Psoas muscle (tissue), 7 donors: ENCODE measurements at regions not wholly inside any gene's neighbourhood (a gene's known extent, or its start where the extent isn't known, plus 50 kb on each side); places are given as distances from the start of the nearest gene placed in this dataset.
A peak's percentile ranks its signal among the peaks of the same experiment; 100 is the strongest.

Experiments
- ATAC-seq, 4 donors: fragments of 200-7000 bp; cut with Tn5 transposase; one replicate each; pipeline ENCODE4 v1.9.1; 2020; ENCODE audit warnings: moderate library complexity in 3 of 4, mild to moderate bottlenecking in 2 of 4
- DNase-seq, 2 donors: peaks; one replicate each; pipeline ENCODE4 v3.0.0-alpha.2; 2020
- H3K27ac ChIP-seq: fragments of 200-600 bp; one replicate; pipeline ENCODE4 v1.8.0; 2022
- H3K27me3 ChIP-seq, 3 donors: fragments of 200-600 bp in 1 of 3; one replicate each; pipeline versions ENCODE4 v1.6.1 to v1.8.0; 2013 to 2022; ENCODE audit warnings: low read length in 2 of 3, mild to moderate bottlenecking in 2 of 3, moderate library complexity in 1 of 3; ENCODE audit not compliant: insufficient read depth in 3 of 3
- H3K36me3 ChIP-seq, 2 donors: fragments of 200-600 bp in 1 of 2; one replicate each; pipeline versions ENCODE4 v1.6.1 to v1.8.0; 2013 to 2022; ENCODE audit warnings: low read depth in 1 of 2, mild to moderate bottlenecking in 1 of 2, moderate library complexity in 1 of 2; ENCODE audit not compliant: insufficient read depth in 1 of 2
- H3K4me1 ChIP-seq: fragments of 200-600 bp; one replicate; pipeline ENCODE4 v1.8.0; 2022
- H3K4me3 ChIP-seq: fragments of 200-600 bp; one replicate; pipeline ENCODE4 v1.8.0; 2022; ENCODE audit warnings: mild to moderate bottlenecking
- H3K9me3 ChIP-seq: fragments of 200-600 bp; one replicate; pipeline ENCODE4 v1.8.0; 2022
- CTCF ChIP-seq: fragments of 200-600 bp; IDR thresholded peaks from one replicate; pipeline ENCODE4 v1.8.0; 2022; ENCODE audit warnings: antibody characterized with exemption
- WGBS, 3 donors: extraction: QIAGEN DNeasy Blood & Tissue Kit; methylation state at CpG; one replicate each; pipeline versions ENCODE4 v1.1.6 to v1.1.7; 2013; 5-methylcytosine and 5-hydroxymethylcytosine counted together
- intact Hi-C, 2 donors: fragments of 100-400 bp; cut with DNase I; formaldehyde crosslinking; loops; one replicate each; pipeline versions ENCODE4 v1.11.0 to v1.14.2; 2022
- donor health status: healthy with polysubstance abuse.
- donor health status: DM: no; HTN: no; CAD: no; lungs with moderate emphysema.
- donor health status: Bipolar disorder and iron deficiency.
- donor health status: healthy.
- donor health status: DM: yes; HTN: yes; CAD: no.
- donor health status: DM: no; HTN: no; CAD: no.
- donor health status: DM: yes; HTN: yes; CAD: no.

GRCh38 chr7:427506-428103 is 92.0 kb downstream of the PDGFA start:
- no peak for ATAC-seq
- WGBS, 3 donors = 91 to 94% (median 91%) methylated on average over 18 of the region's 18 CpGs
- no peak overlapping the region for H3K27ac ChIP-seq
- no peaks in the 10 kb centered on the region for H3K4me1 ChIP-seq
- H3K9me3 ChIP-seq = no peaks in the 10 kb centered on the region
- no peak for TF ChIP-seq CTCF
- intact Hi-C loops = no loop called here
- H3K27me3 ChIP-seq = peaks cover 0 to 25% (median 6%) of the 10 kb centered on the region in 3 donors
- H3K4me3 ChIP-seq = no peak overlapping the region
- H3K36me3 ChIP-seq = no peaks in the 10 kb centered on the region
- peak in 1 of 2 donors; percentile 20 for DNase-seq

- H3K36me3 ChIP-seq = no peaks in the 10 kb centered on the region
- no peaks in the 10 kb centered on the region for H3K9me3 ChIP-seq
- H3K27ac ChIP-seq = no peak overlapping the region
- ATAC-seq (no peak), DNase-seq (no peak)
- TF ChIP-seq CTCF = no peak
- intact Hi-C loops = no loop called here
- no peaks in the 10 kb centered on the region for H3K4me1 ChIP-seq
- H3K4me3 ChIP-seq = no peak overlapping the region
- H3K27me3 ChIP-seq = peaks cover 0 to 25% (median 4%) of the 10 kb centered on the region in 3 donors
- WGBS, 3 donors = 96% methylated on average over 18 of the region's 18 CpGs
Measured at GRCh38 chr7:428387-428786, 91.3 kb downstream of the PDGFA start.

- no peak overlapping the region for H3K4me3 ChIP-seq
- WGBS, 3 donors = 92 to 93% (median 93%) methylated on average over 48 of the region's 48 CpGs
- H3K27ac ChIP-seq = no peak overlapping the region
- H3K9me3 ChIP-seq = no peaks in the 10 kb centered on the region
- no peaks in the 10 kb centered on the region for H3K4me1 ChIP-seq
- DNase-seq (no peak), ATAC-seq (no peak)
- H3K36me3 ChIP-seq = no peaks in the 10 kb centered on the region
- H3K27me3 ChIP-seq = peaks cover 0 to 18% (median 4%) of the 10 kb centered on the region in 3 donors
- no peak for TF ChIP-seq CTCF
- intact Hi-C loops = no loop called here
Measured at GRCh38 chr7:428927-429827, 90.5 kb downstream of the PDGFA start.

- DNase-seq (no peak), ATAC-seq (no peak)
- H3K4me1 ChIP-seq = no peaks in the 10 kb centered on the region
- no peaks in the 10 kb centered on the region for H3K36me3 ChIP-seq
- no peaks in the 10 kb centered on the region for H3K9me3 ChIP-seq
- no peak overlapping the region for H3K27ac ChIP-seq
- WGBS, 3 donors = 93 to 94% (median 93%) methylated on average over 19 to 20 of the region's 20 CpGs
- TF ChIP-seq CTCF = no peak
- H3K4me3 ChIP-seq = no peak overlapping the region
- H3K27me3 ChIP-seq = peaks cover 0 to 11% (median 4%) of the 10 kb centered on the region in 3 donors
- intact Hi-C loops = no loop called here
Measured at GRCh38 chr7:429828-430180, 89.8 kb downstream of the PDGFA start.
